PC-9 (cell line): ENCODE measurements at regions not wholly inside any gene's neighbourhood (a gene's known extent, or its start where the extent isn't known, plus 50 kb on each side); places are given as distances from the start of the nearest gene placed in this dataset.

Source experiments
- CTCF ChIP-seq: fragments of 200-600 bp; sonication (generic); conservative IDR thresholded peaks from 2 replicates; pipeline ENCODE4 v1.6.1; 2017; ENCODE audit warnings: mixed run types, antibody characterized with exemption, mild to moderate bottlenecking, moderate library complexity
- EZH2 ChIP-seq: fragments of 200-600 bp; sonication (generic); IDR thresholded peaks from 2 replicates; pipeline ENCODE4 v1.8.0; 2017; ENCODE audit warnings: antibody characterized with exemption, low read depth

GRCh38 chr1:30490554-30491053 is 232.8 kb downstream of the MATN1 start:
- TF ChIP-seq EZH2 (no peak), CTCF (no peak)
